GM12875 (cell line): ENCODE measurements at regions not wholly inside any gene's neighbourhood (a gene's known extent, or its start where the extent isn't known, plus 50 kb on each side); places are given as distances from the start of the nearest gene placed in this dataset.

Experiments used
- H3K4me3 ChIP-seq: one replicate; pipeline ENCODE4 v1.5.1; 2011; ENCODE audit warnings: low read depth, low read length, control low read depth
- TF ChIP-seq, protein P1 (sequence below): IDR thresholded peaks from 2 replicates; pipeline ENCODE4 v1.5.1; 2011; ENCODE audit warnings: low read depth, mild to moderate bottlenecking, control low read depth, inconsistent platforms, low read length, moderate library complexity, borderline replicate concordance; ENCODE audit not compliant: insufficient read depth

- TF ChIP-seq, protein P1, sequence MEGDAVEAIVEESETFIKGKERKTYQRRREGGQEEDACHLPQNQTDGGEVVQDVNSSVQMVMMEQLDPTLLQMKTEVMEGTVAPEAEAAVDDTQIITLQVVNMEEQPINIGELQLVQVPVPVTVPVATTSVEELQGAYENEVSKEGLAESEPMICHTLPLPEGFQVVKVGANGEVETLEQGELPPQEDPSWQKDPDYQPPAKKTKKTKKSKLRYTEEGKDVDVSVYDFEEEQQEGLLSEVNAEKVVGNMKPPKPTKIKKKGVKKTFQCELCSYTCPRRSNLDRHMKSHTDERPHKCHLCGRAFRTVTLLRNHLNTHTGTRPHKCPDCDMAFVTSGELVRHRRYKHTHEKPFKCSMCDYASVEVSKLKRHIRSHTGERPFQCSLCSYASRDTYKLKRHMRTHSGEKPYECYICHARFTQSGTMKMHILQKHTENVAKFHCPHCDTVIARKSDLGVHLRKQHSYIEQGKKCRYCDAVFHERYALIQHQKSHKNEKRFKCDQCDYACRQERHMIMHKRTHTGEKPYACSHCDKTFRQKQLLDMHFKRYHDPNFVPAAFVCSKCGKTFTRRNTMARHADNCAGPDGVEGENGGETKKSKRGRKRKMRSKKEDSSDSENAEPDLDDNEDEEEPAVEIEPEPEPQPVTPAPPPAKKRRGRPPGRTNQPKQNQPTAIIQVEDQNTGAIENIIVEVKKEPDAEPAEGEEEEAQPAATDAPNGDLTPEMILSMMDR, result no peak
- no peak overlapping the region for H3K4me3 ChIP-seq
These were observed 749.9 kb downstream of the HACE1 start for GRCh38 chr6:104109806-104110205.

- TF ChIP-seq, protein P1, result no peak
- H3K4me3 ChIP-seq, result no peak overlapping the region
These were observed 751.1 kb downstream of the HACE1 start for GRCh38 chr6:104108634-104109033.

GRCh38 chr6:104095661-104096416, 763.9 kb downstream of the HACE1 start:
- no peak overlapping the region for H3K4me3 ChIP-seq
- TF ChIP-seq, protein P1, result no peak

GRCh38 chr6:104087765-104088164, 772.0 kb downstream of the HACE1 start:
- TF ChIP-seq, protein P1, result no peak
- H3K4me3 ChIP-seq, result no peak overlapping the region

DNA sequence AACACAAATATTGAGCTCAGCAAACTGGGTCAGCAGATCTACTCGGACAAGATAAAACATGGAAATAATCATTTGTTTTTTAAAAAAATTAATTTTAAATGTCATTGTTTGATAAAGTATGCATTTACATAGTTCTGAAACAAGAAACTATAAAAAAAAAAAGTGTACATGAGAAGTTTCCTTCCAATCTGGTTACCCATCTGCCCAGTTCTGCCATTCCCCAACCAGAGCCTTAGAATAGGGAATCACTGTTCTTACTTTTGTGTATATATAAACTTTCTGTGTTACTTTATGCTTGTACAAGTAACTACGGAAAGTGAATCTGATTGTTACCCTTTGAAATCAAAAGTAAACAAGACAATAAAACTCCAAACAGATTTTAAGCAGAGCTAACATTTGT, 791.4 kb downstream of the HACE1 start:
- TF ChIP-seq, protein P1, result no peak

DNA sequence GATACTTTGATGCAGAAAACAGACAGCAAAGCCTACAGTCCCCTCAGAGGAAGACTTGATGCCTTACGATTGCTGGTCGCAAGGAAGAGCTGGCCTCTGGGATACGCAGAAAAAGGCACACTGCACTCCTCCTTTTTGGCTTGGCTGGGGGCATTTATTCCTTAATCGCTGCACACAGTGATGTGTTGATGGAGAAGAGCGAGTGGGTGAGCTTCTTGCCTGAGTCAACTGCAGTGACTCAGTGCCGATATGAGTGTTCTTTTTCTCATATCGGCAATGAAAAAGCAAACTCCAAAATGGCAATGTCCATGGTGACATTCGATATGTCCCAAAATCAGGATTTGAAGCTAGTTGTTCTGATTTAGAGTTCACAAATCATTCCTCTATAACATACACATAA, 794.8 kb downstream of the HACE1 start:
- TF ChIP-seq, protein P1, result no peak
- no peak overlapping the region for H3K4me3 ChIP-seq

More for the DNA sequence above, 791.4 kb downstream of the HACE1 start:
- no peak overlapping the region for H3K4me3 ChIP-seq

- H3K4me3 ChIP-seq, result no peak overlapping the region
- TF ChIP-seq, protein P1, result no peak
These were observed 809.3 kb downstream of the HACE1 start for GRCh38 chr6:104050455-104050854.
